GM19438 (cell line): ENCODE measurements at regions not wholly inside any gene's neighbourhood (a gene's known extent, or its start where the extent isn't known, plus 50 kb on each side); places are given as distances from the start of the nearest gene placed in this dataset.

Source experiments
- ATAC-seq: cut with Tn5 transposase; IDR thresholded peaks from one replicate; pipeline ENCODE4 v1.9.1; 2021; ENCODE audit warnings: low read depth; ENCODE audit not compliant: unreplicated experiment

GRCh38 chr12:82176026-82176425 lies 182.2 kb downstream of the CCDC59 start:
- ATAC-seq, result no peak

GRCh38 chr12:82174936-82175335 lies 183.3 kb downstream of the CCDC59 start:
- no peak for ATAC-seq

DNA sequence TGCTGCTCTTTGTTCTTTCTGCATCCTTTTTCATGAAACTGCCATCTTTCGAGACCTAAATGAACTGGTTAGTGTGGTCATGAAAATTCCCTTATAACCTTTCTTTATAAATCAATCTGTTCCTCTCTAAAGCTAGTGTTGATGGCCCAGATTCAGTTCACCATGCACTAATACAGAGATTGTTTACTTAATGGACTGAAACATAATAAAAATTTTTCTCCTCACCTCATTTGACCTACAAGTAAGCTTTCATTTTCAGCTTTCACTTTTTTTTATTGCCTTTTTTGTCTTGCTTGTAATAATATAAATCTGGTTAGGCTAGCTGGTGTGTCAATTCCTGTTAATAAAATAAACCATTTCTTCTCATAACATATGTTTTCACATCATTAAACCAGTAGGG lies 183.8 kb downstream of the CCDC59 start:
- no peak for ATAC-seq

GRCh38 chr12:82149045-82149444 lies 209.1 kb downstream of the CCDC59 start:
- ATAC-seq, result no peak

GRCh38 chr12:82146740-82147139 lies 211.4 kb downstream of the CCDC59 start:
- no peak for ATAC-seq

GRCh38 chr12:82144505-82144904 lies 213.7 kb downstream of the CCDC59 start:
- no peak for ATAC-seq

- ATAC-seq, result no peak
Observed at GRCh38 chr12:82132390-82132789, 225.8 kb downstream of the CCDC59 start.

GRCh38 chr12:82130762-82131161 lies 227.4 kb downstream of the CCDC59 start:
- ATAC-seq, result no peak

DNA sequence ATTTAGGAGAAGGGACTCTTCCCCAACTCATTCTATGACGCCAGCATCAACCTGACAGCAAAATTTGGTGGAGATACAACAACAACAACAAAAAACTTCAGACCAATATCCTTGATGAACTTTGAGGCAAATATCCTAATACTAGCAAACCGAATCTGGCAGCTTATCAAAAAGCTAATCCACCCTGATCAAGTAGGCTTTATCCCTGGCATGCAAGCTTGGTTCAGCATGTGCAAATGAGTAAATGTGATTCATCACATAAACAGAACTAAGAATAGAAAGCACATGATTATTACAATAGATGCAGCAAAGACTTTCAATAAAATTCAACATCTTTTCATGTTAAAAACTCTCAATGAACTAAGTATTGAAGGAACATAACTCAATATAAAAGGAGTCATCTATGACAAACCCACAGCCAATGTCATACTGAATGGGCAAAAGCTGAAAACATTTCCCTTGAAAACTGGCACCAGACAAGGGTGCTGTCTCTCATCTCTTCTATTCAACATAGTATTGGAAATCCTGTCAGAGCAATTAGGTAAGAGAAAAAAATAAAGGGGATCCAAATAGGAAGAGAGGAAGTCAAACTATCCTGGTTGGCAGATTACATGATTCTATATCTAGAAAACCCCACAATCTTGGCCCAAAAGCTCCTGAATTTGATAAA lies 233.3 kb downstream of the CCDC59 start:
- ATAC-seq, result no peak

DNA sequence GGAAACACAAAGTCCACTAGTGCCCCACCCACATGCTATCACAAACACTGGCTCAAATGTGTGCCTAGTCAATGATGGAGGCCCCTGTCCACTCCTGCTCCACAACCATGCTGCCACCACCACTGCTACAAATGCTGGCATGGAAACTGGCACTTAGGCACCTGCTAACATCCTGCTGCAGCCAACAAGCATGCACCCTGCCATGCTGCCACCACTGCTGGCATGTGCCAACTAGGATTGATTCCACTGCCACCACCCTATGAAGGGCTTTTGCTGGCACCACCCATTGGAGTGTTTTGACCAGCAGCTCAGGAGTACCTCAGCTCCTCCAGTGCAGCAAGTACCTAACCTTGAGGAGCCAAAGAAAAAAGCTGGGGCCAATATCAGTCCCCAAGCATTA lies 236.6 kb downstream of the CCDC59 start:
- ATAC-seq, result no peak

- ATAC-seq, result no peak
Observed at GRCh38 chr12:82120901-82121300, 237.3 kb downstream of the CCDC59 start.

DNA sequence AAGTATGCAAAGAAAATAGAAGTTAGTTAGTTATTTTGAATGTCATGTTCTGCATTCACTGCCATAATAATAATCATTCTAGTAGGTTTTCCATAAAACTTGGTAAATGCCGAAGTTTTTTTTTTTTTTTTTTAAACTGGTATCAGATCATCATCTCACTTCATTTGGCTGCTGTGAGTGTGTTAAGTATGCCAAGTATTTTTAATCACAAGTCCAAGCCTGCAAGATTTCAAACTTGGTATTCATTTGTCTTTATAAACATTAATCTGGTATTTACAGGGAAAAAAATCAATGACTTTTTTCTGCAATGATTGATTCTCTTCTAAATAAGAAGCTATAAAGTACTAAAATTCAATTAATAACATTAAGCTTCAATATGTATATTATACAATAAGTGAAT lies 248.9 kb downstream of the CCDC59 start:
- no peak for ATAC-seq

DNA sequence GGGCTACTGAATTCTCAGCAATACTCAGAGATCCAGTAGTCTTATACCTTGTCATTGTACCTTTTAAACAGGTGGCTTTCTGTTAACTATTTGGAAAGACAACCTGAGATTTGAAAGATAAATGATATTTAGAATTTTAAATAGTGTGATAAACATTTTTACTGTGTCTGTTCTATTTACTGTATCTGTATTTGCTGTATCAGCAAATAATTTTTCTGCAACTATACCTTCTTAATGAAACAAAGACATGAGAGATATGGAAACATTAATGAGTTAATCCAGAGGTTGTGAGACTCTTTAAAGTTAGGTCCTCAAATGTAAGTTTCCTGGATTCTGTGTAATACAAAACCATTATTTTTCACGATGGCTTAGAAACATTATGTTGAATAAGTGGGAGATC lies 249.6 kb downstream of the CCDC59 start:
- no peak for ATAC-seq

- no peak for ATAC-seq
Observed at GRCh38 chr12:82099216-82099615, 259.0 kb downstream of the CCDC59 start.

DNA sequence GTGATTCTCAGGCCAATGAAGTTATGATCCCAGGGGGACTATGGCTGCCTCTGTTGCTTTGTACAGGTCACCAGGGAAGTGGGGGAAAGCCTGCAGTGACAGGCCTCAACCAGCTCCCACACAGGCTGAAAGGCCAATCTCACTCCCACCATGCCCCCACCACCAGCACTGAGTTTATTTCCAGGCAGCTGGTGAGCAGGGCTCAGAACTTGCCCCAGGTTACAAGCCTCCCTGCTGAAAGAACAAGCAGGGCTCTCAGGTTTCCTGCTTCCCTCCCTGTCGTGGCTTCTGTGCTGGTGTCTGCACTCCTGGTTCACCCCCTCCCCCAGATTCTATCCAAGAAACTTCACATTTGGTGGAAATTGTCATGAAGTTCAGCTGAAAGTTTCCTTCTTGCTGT lies 260.3 kb downstream of the CCDC59 start:
- no peak for ATAC-seq

DNA sequence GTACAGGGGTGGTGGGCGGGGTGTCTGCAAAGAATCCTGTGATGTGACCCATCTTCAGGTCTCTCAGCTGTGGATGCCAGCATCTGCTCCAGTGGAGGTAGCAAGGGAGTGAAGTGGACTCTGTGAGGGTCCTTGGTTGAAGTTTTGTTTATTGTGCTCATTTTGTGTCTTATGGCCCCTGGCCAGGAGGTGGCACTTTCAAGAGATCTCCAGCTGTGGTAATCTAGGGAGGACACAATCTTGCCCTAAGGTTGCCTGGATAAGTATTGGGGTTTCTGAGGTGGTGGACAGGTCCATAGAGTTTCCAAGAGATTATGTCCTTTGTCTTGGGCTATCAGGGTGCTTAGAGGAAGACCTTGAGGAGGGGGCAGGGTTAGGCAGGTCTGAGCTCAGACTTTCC lies 260.7 kb downstream of the CCDC59 start:
- no peak for ATAC-seq

- ATAC-seq, result no peak
Observed at GRCh38 chr12:82090165-82090564, 268.0 kb downstream of the CCDC59 start.

GRCh38 chr12:82089369-82090121 lies 268.6 kb downstream of the CCDC59 start:
- ATAC-seq, result no peak

- no peak for ATAC-seq
Observed at GRCh38 chr12:82082501-82082900, 275.7 kb downstream of the CCDC59 start.

DNA sequence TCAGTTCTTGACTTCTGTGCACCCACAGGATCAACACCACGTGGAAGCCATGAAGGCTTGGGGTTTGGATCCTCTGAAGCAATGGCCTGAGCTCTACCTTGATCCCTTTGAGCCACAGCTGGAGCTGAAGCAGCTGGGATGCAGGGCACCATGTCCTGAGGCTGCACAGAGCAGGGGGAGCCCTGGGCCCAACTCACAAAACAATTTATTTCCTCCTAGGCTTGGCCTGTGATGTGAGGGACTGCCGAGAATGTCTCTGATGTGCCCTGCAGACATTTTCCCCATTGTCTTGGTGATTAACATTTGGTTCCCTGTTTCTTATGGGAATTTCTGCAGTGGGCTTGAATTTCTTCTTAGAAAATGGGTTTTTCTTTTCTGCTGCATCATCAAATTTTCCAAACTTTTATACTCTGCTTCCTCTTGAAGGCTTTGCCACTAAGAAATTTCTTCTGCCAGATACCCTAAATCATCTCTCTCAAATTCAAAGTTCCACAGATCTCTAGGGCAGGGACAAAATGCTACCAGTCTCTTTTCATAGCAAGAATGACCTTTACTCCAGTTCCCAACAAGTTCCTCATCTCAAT lies 288.2 kb downstream of the CCDC59 start:
- ATAC-seq, result no peak

DNA sequence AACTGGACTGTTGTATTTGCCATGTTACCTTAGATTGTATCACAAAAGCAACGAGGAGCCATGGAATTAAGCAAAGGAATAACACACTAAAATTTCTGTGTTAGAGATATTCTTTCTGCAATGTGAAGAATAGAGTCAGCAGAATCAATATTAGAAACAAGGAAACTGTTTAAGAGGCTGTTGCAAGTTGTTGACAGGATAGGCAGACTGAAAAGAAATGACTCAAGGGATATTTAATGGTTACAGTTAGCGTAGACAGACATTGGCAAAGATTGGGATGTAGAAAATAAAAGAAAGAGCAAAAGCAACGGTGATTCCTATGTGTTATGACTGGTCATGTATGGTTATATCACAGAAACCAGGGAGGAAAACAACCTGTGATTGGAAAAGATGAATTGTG lies 299.0 kb upstream of the PPFIA2 start:
- no peak for ATAC-seq

GRCh38 chr12:82057770-82058169 lies 298.6 kb upstream of the PPFIA2 start:
- ATAC-seq, result no peak
